SK-N-SH (cell line): ENCODE measurements at regions not wholly inside any gene's neighbourhood (a gene's known extent, or its start where the extent isn't known, plus 50 kb on each side); places are given as distances from the start of the nearest gene placed in this dataset.
A peak's percentile ranks its signal among the peaks of the same experiment; 100 is the strongest.
"Not testable (repeated sequence)": the region's sequence is repeated elsewhere in the genome, so short reads cannot be mapped to it uniquely, and the experiment has no call there.

Source experiments
- CTCF ChIA-PET: fragments of 300-600, 350-600 bp; formaldehyde crosslinking; extraction: SDS; loops from one replicate; lab custom pipeline; 2021; lab: Yijun Ruan, JAX
- POLR2A ChIA-PET: fragments of 350-600 bp; sonication (Branson Sonifier 250); formaldehyde crosslinking; extraction: SDS; loops from one replicate; lab custom pipeline; 2020; ENCODE audit warnings: antibody characterized with exemption, inconsistent platforms; lab: Yijun Ruan, JAX
- DNase-seq: peaks from one replicate; pipeline ENCODE4 v3.0.0; 2012
- H2AFZ ChIP-seq: fragments of 200-600 bp; sonication (generic); 2 replicates; pipeline ENCODE4 v1.8.1; 2016; ENCODE audit warnings: antibody characterized with exemption, mild to moderate bottlenecking, low read depth
- H3F3A ChIP-seq: fragments of 200-600 bp; sonication (generic); replicated peaks from 2 replicates; pipeline ENCODE3; 2016; ENCODE audit warnings: antibody characterized with exemption, mild to moderate bottlenecking; ENCODE audit not compliant: insufficient read depth
- H3K27ac ChIP-seq, 2 experiments: fragments of 200-500 bp in 1 of 2; fragments of 200-600 bp in 1 of 2; sonication (Bioruptor generic) in 1 of 2; sonication (generic), shearing (Covaris generic) in 1 of 2; 2 replicates each; pipeline versions ENCODE4 v1.5.1 to v1.6.1; 2014 to 2016; ENCODE audit warnings: low read depth in 2 of 2, inconsistent platforms in 1 of 2, low read length in 1 of 2, mild to moderate bottlenecking in 1 of 2, mixed read lengths in 1 of 2
- H3K27me3 ChIP-seq: fragments of 200-600 bp; sonication (generic), shearing (Covaris generic); 2 replicates; pipeline ENCODE4 v1.6.1; 2016; ENCODE audit warnings: mixed run types; ENCODE audit not compliant: insufficient read depth
- H3K36me3 ChIP-seq, 2 experiments: fragments of 200-500 bp in 1 of 2; fragments of 200-600 bp in 1 of 2; sonication (Bioruptor generic) in 1 of 2; sonication (generic) in 1 of 2; replicated peaks in 1 of 2; 2 replicates each; pipeline versions ENCODE3 to v1.5.1; 2014 to 2016; ENCODE audit warnings: low read length in 1 of 2, mild to moderate bottlenecking in 1 of 2; ENCODE audit not compliant: insufficient read depth in 2 of 2, control insufficient read depth in 1 of 2
- H3K4me1 ChIP-seq, 2 experiments: fragments of 200-500 bp in 1 of 2; fragments of 200-600 bp in 1 of 2; sonication (Bioruptor generic) in 1 of 2; sonication (generic), shearing (Covaris generic) in 1 of 2; 2 replicates each; pipeline versions ENCODE4 v1.5.1 to v1.6.1; 2014 to 2016; ENCODE audit warnings: low read depth in 1 of 2, low read length in 1 of 2, mixed run types in 1 of 2; ENCODE audit not compliant: insufficient read depth in 2 of 2, control insufficient read depth in 1 of 2
- H3K4me2 ChIP-seq: fragments of 200-600 bp; sonication (generic), shearing (Covaris generic); 2 replicates; pipeline ENCODE4 v1.6.1; 2017; ENCODE audit warnings: mixed run types
- H3K4me3 ChIP-seq, 2 experiments: fragments of 200-500 bp in 1 of 2; fragments of 200-600 bp in 1 of 2; sonication (Bioruptor generic) in 1 of 2; sonication (generic), shearing (Covaris generic) in 1 of 2; 2 replicates each; pipeline versions ENCODE4 v1.5.1 to v1.8.1; 2014 to 2016; ENCODE audit warnings: low read depth in 2 of 2, inconsistent platforms in 1 of 2, low read length in 1 of 2, mild to moderate bottlenecking in 1 of 2, mixed read lengths in 1 of 2, moderate library complexity in 1 of 2
- H3K79me2 ChIP-seq: fragments of 200-600 bp; sonication (generic); 2 replicates; pipeline ENCODE4 v1.8.1; 2017; ENCODE audit warnings: mild to moderate bottlenecking; ENCODE audit not compliant: insufficient read depth
- H3K9ac ChIP-seq: fragments of 200-600 bp; sonication (generic); 2 replicates; pipeline ENCODE4 v1.6.1; 2017; ENCODE audit warnings: mixed run types
- H3K9me2 ChIP-seq: fragments of 200-600 bp; sonication (generic); 2 replicates; pipeline ENCODE4 v1.6.1; 2017; ENCODE audit warnings: mixed run types
- H3K9me3 ChIP-seq: fragments of 200-600 bp; sonication (generic); 2 replicates; pipeline ENCODE4 v1.6.1; 2017; ENCODE audit warnings: mixed run types, mild to moderate bottlenecking, moderate library complexity
- H4K20me1 ChIP-seq: fragments of 200-600 bp; sonication (generic); 2 replicates; pipeline ENCODE4 v1.6.1; 2017; ENCODE audit warnings: mild to moderate bottlenecking, mixed run types; ENCODE audit not compliant: insufficient read depth
- CTCF ChIP-seq: fragments of 200-600 bp; sonication (generic); IDR thresholded peaks from 2 replicates; pipeline ENCODE4 v1.6.1; 2017; ENCODE audit warnings: antibody characterized with exemption, mild to moderate bottlenecking, moderate library complexity
- RAD21 ChIP-seq: IDR thresholded peaks from 2 replicates; pipeline ENCODE4 v1.6.1; 2012; ENCODE audit warnings: mild to moderate bottlenecking, low read length
- WGBS: methylation state at CpG from one replicate; pipeline ENCODE4 v1.1.6; 2017; ENCODE audit warnings: low lambda C conversion rate; 5-methylcytosine and 5-hydroxymethylcytosine counted together
- TF ChIP-seq, protein P1 (sequence below): IDR thresholded peaks from 2 replicates; pipeline ENCODE4 v1.4.0; 2012; ENCODE audit warnings: low read depth

DNA sequence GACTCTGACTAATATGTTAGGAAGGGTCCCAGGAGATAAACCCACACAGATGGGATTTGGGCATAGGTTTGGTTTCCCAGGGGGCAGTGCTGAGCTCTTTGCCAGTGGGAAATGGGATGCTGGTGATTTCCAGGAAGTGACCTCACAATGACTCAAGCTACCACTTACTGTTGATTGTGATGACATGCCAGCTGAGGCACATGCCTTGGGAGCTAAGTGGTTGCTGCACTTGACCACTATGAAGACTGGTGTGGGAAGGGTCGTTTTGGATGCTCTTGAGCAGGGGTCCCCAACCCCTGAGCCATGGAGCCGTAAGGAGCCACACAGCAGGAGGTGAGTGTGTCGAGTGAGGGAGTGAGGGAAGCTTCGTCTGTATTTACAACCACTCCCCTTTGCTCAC is 159.0 kb upstream of the CDK13 start:
- DNase-seq, H2AFZ ChIP-seq, H3K4me2 ChIP-seq, H3K9me3 ChIP-seq, POLR2A ChIA-PET, H3K79me2 ChIP-seq, H3K27me3 ChIP-seq, H3K9ac ChIP-seq, H3K4me1 ChIP-seq, H3F3A ChIP-seq, H4K20me1 ChIP-seq, H3K36me3 ChIP-seq, H3K9me2 ChIP-seq, H3K4me3 ChIP-seq: not testable (repeated sequence)
- H3K27ac ChIP-seq = peak overlapping the region in 1 of 2 experiments; percentile 4; a peak in 2 of 4 replicates
- 84% methylated on average over 4 of the region's 4 CpGs for WGBS
- CTCF ChIA-PET = interaction anchor here (0.9 kb wide), 1 partner anchor 211 kb away, joined by 3 read pairs; no protein-coding TSS in a partner anchor
- TF ChIP-seq CTCF = peak; percentile 46
- TF ChIP-seq, protein P1, sequence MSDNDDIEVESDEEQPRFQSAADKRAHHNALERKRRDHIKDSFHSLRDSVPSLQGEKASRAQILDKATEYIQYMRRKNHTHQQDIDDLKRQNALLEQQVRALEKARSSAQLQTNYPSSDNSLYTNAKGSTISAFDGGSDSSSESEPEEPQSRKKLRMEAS = 0 out of 2 replicates have a peak, but pooled peaks have one; percentile 49

DNA sequence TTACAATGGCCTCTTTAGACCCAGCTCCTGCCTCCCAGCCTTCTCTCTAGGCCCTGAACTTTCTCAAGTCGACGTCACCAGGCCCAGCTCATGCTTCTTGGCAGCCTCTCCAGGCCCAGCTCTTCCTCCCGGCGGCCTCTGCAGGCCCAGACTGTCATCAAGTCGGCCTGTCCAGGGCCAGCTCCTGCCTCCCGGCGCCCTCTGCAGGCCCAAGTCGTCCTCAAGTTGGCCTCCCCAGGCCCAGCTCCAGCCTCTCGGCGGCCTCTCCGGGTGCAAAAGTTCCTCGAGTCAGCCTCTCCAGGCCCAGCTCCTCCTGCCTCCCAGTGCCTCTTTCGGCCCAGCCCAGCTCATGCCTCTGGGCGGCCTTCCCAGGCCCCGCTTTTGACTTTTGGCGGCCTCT is 158.1 kb upstream of the CDK13 start:
- H4K20me1 ChIP-seq, H2AFZ ChIP-seq, H3K36me3 ChIP-seq, H3K4me3 ChIP-seq, H3K9me3 ChIP-seq, DNase-seq, H3K79me2 ChIP-seq, H3K9ac ChIP-seq, H3K4me2 ChIP-seq, POLR2A ChIA-PET, H3K4me1 ChIP-seq, H3F3A ChIP-seq, H3K27me3 ChIP-seq, H3K9me2 ChIP-seq: not testable (repeated sequence)
- 73% methylated on average over 12 of the region's 16 CpGs for WGBS
- H3K27ac ChIP-seq = peak overlapping the region in 1 of 2 experiments; percentile 4; a peak in 1 of 4 replicates
- CTCF ChIA-PET = interaction anchor here (0.9 to 1.1 kb wide), 2 partner anchors 210 to 211 kb away, joined by 3 read pairs; no protein-coding TSS in a partner anchor
- TF ChIP-seq CTCF = peak; percentile 48
- peak; percentile 38 for TF ChIP-seq RAD21

DNA sequence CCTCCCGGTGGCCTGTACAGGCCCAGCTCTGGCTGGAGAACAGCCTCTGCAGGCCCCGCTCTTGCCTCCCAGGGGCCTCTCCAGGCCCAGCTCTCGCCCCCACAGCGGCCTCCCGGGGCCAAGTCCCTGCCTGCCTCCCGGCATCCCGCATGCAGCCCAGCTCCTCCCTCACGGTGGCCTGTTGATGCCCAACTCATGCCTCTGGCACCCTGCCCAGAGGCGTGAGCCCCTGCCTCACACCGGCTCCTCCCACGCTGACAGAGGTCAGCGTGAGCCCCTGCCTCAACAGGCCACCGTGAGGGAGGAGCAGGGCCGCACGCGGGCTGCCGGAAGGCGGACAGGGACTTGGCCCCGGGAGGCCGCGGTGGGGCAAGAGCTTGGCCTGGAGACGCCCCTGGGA is 157.0 kb upstream of the CDK13 start:
- DNase-seq, H4K20me1 ChIP-seq, POLR2A ChIA-PET, H3K4me3 ChIP-seq, H3K4me2 ChIP-seq, H3K27ac ChIP-seq, H3K4me1 ChIP-seq, H3F3A ChIP-seq, H3K36me3 ChIP-seq, H2AFZ ChIP-seq, H3K27me3 ChIP-seq, H3K9me2 ChIP-seq, H3K9ac ChIP-seq, CTCF ChIA-PET, H3K79me2 ChIP-seq, H3K9me3 ChIP-seq: not testable (repeated sequence)
- WGBS = 94% methylated on average over 16 of the region's 22 CpGs

DNA sequence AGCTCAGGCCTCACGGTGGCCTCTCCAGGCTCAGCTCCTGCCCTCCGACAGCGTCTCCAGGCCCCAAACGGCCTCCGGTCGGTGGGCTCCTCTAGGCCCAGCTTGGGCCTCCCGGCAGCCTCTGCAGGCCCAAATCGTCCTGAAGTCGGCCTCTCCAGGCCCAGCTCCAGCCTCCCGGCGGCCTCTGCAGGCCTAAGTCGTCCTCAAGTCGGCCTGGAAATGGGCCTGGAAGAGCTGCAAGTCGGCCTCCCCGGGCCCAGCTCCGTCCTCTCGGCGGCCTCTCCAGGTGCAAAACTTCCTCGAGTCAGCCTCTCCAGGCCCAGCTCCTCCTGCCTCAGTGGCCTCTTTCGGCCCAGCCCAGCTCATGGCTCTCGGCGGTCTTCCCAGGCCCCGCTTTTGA is 156.2 kb upstream of the CDK13 start:
- H3K4me1 ChIP-seq, POLR2A ChIA-PET, H3K4me3 ChIP-seq, H3K27me3 ChIP-seq, H2AFZ ChIP-seq, H3K79me2 ChIP-seq, DNase-seq, H3K9me3 ChIP-seq, CTCF ChIA-PET, H3K9ac ChIP-seq, H3K9me2 ChIP-seq, H3K4me2 ChIP-seq, H3K27ac ChIP-seq, H3K36me3 ChIP-seq, H4K20me1 ChIP-seq, H3F3A ChIP-seq: not testable (repeated sequence)
- 92% methylated on average over 18 of the region's 23 CpGs for WGBS

DNA sequence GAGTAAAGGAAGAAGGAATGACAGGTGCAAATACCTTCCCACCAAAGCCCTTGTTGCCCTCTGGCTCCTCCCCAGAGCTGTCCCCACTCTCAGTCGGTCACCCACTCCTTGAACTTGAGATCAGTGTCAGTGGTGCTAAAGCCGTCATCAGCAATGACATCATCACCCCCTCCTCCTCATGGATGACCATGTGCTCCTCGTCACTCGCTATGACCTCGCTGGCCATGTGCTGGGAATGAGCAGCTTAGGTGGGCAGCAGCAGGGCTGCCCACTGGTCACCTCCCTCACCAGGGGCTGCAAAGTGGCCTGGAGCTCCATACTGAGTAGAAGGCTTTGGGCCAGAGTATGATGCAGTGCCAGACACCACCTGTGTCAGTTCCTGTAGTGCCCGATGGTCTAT is 153.1 kb upstream of the CDK13 start:
- DNase-seq, H3F3A ChIP-seq, H3K36me3 ChIP-seq, H2AFZ ChIP-seq, H3K9me2 ChIP-seq, POLR2A ChIA-PET, H3K27ac ChIP-seq, H3K4me2 ChIP-seq, H3K4me1 ChIP-seq, H3K4me3 ChIP-seq, H3K27me3 ChIP-seq, H3K9ac ChIP-seq, H3K9me3 ChIP-seq, H4K20me1 ChIP-seq, H3K79me2 ChIP-seq, CTCF ChIA-PET: not testable (repeated sequence)
- WGBS = 94% methylated on average over 6 of the region's 6 CpGs
